Posterior cingulate gyrus (tissue), 11 donors: ENCODE measurements at regions not wholly inside any gene's neighbourhood (a gene's known extent, or its start where the extent isn't known, plus 50 kb on each side); places are given as distances from the start of the nearest gene placed in this dataset.

Experiments
- DNase-seq, 10 donors: peaks; one replicate each; pipeline versions ENCODE4 v3.0.0 to v3.0.0-alpha.2; 2020 to 2021; ENCODE audit warnings: mixed read lengths in 3 of 10
- intact Hi-C: fragments of 100-400 bp; cut with DNase I; formaldehyde crosslinking; loops from one replicate; pipeline ENCODE4 v1.15.1; 2023

DNA sequence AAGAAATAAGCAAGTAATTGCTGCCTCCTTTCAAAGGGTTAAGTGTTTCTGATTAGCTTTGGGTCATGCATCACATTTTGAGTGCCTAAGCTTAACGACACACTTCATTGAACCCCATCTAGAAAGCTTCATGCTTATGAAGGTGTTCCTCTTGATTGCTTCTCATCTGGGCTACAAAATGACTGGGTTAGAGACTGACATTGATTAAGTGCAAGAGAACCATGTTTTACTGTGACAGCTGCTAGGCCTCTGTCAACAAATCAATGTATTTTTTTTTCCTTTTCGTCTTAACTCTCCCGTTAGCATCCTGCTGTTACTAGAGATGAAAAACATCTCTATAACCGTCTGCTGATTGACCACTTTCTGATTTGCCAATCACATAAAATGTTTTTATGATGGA lies 725.0 kb downstream of the TLE1 start:
- intact Hi-C loops, result no loop called here
- no peak for DNase-seq

DNA sequence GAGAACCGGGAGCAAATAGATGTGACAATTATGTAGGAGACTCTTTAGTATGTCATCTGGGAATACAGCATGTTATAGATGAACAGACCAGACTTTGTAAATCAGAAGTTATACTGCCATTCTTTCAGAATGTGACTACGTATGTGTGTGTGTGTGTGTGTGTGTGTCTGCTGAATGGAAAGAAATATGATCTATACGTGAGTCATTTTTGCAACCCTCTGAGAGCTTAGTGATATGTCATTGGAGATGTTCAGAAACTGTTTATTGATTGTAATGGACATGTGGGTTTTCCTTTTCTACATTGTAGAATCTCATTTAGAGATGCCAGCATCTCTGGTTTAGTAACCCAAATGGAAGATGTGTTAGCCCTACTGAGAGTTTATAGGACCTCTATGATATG lies 731.5 kb downstream of the TLE1 start:
- intact Hi-C loops, result no loop called here
- no peak for DNase-seq

DNA sequence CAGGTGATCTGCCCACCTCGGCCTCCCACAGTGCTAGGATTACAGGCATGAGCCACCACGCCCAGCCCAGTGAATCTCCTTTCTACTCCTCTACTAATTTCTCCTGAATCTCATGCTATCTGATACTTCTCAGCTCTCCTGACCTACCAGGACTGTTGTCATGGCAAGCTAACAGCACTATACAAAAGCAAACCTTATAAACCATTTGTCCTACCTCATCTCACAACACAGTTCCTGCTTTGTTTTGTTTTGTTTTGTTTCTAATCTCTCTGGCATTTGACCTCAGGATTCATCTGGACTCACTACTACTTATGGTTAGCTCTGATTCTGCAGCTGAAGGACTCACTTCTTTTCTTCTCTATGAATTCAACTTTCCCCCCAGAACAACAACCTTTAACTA lies 734.8 kb downstream of the TLE1 start:
- intact Hi-C loops, result no loop called here
- DNase-seq, result no peak

DNA sequence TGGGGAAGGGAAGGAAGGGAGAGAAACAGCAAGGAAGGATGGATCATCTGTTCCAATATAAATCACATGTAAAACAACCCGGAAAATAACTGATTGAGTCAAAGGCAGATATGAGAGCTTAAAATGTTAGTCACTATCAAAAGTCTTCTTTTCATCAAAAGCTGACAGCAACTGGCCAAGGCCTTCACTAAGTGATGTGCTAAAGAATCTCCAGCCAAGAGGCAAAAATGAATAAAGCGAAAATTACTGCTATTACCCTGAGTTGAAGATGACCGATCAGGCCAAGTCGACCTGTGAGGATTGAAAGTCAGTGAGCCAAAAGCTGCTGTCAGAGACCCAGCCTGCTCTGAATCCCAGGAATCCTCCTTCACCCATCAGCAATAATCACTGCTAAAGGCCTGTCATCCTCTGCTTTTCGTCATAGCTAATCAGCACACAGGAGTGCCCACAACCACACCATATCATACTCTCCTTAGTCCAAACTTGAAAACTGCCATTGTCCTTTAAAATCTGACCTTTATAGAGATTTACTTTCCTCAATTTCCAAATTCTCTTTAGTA lies 736.9 kb downstream of the TLE1 start:
- intact Hi-C loops, result no loop called here
- no peak for DNase-seq

DNA sequence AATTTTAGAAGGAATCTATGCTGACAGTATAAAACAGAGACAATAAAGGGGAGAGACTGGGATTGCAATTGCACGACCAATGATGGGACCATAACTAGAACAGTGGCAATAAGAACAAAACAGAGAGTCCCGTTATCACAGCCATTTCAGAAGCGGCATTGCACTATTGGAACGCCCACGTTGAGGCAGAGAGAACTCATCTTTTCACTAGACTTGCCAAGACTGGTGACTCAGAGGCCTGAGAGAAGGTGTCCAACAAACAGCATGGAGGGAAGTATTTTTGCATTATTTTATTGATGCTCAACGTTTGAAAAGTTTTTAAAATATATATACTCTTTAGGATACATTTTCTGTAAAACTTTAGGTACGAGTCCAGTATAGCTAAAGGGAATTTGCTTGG lies 737.7 kb downstream of the TLE1 start:
- DNase-seq, result peak in 4 of 10 donors; percentile 16 to 81 (median 19)
- intact Hi-C loops, result no loop called here

DNA sequence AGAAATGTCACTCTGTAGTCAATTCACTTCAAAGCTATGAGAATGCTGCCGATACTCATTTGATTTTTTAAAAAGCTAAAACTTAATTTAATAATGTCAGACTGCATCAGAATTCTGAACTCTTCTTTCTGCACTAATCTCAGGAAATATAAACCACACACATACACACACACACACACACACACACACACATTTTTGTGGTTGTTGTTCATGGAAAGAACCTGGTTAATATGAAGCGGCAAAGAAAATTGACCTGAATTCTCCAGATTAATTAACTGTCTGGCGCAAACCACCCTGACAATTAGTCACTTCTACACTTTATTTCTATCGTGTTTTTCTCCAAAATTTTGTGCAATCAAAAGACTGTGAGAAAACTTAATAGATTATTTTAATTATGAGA lies 740.5 kb downstream of the TLE1 start:
- intact Hi-C loops, result no loop called here
- DNase-seq, result no peak

DNA sequence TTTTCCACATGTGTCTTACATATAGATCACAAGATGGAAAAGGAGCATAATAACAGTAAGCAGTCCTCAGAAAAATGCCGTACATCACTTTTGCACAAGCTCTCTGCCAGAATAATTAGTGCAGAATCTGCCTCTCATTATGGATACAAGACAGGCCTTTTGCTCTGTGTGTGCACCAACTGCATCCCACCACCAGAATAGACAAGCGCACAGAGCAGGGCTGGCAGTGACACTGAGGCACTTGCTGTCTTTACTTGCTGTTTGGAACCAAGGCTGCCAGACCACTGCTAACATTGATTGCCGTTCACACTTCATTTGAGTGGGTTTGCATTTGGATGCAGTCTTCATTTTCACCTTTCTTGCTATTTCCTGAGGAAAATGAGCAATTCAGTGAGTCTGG lies 741.3 kb downstream of the TLE1 start:
- intact Hi-C loops, result no loop called here
- DNase-seq, result peak in 1 of 10 donors; percentile 57

DNA sequence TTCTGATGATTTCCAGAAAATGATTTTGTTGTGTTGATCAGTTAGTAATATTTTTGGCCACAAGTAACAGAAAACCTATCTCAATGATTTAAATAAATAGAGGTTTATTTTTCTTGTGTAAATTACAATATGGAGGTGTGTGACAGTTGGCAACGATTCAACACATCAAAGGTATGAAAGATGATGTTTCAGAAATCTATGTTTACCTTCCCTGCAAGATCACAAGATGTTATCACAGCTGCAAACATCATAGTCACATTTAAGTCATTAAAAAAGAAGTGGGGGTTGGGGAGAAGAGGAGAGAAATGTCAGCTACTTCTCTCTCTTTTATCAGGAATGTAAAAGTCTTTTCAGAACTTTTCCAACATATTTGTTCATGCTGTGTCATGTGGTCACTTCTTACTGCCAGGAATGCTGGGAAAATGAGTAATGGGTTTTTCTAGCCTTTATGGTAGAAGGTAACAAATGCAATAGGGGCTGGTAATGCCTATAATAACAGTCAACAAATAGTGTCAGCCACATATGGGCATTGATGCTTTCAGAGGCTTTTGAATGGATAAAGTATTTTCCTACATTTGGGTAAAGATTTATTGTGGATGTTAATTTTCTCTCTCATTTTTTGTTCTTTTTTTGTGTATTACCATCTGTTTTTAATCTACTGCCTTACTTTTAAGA lies 742.7 kb downstream of the TLE1 start:
- DNase-seq, result no peak
- intact Hi-C loops, result no loop called here

DNA sequence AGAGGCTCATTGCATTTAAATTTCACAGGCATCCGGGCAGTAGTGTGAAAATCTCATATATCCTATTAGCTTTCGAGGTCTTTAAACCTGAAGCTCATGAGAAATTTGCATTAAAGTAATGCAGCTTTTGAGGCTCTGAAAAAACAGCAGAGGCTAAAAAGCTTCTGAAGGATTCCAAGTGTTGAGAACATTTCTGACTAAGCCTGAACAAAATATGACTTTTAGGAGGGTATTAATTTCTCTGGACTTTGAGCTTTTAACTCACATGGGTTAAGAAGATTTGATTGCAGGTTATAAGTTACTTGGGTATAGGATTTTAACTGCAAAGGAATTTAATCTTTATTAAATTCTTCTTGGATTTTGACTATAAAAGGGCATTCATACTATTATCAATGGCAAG lies 743.9 kb downstream of the TLE1 start:
- intact Hi-C loops, result no loop called here
- no peak for DNase-seq

DNA sequence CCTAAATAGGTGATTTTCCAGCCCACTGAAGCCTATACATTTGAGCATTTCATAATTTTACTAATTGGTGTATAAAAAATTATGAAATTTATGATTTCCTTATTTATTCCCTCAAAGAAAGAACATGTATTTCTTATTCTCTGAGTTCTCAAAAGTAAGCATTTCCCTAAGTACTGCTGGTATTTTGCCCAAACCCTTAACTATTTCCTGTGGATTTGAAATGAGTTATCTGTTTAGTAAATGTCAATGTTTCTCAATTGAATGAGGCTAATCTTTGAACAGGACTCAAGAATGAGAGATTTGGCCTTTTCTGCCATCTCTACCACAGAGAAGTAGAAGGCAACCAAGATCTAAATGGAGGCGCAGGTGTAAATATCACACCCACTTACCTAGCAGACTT lies 751.7 kb downstream of the TLE1 start:
- DNase-seq, result no peak
- intact Hi-C loops, result no loop called here

DNA sequence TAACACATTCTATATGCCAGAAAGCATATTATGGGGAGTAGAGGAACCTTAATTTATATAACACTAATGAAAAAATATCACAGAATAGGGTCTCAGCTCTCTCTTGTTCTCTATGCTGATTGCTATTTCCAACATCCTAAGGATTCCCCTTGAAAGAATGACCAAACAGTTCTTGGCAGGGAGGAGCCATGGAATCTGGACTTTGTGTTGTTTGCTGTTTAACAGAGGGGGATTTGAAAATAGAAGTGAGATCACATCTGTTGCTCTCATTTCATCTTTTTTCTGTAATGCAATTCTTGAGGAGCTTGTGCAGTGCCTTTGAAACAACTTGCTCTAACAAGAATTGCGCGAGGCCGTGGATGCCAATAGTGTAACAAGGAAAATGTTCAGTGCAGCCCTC lies 755.3 kb downstream of the TLE1 start:
- intact Hi-C loops, result no loop called here
- DNase-seq, result no peak

DNA sequence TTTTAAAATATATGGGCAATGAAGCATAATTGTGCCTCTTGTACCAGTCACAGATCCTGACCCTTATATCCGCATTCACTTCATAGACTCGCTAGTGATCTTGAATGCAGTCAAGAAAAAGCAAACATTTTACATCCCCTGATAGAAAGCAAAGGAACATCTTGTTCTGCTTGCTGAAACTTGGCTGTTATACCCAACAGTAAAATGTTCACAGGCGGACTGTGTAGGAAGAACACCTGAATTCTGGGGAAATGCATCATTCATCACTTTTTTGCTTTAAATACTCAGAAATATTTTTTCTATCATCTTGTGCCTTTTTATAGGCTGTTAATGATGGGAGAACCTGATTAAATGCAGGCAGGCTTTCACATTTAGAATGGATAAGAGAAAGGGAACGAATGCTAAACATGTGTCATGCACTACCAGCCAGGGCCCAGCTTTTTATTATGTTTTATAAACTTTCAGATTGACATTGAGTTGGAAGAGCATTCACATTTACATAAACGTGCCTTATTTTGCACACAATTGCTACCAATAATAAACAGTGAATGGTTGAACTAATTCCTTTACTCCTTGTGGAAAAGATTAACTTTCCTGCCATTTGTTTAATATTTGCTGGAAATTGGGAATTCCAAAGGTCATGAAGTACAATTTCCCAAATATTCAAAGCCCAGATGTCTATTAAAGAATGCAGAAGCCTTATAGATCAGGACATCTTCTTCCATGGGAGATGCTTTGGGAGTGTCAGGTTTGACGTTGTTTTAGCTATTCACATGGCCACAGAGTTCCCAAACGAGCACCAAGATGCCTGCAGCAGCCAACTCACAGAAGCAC lies 756.2 kb downstream of the TLE1 start:
- intact Hi-C loops, result no loop called here
- no peak for DNase-seq

DNA sequence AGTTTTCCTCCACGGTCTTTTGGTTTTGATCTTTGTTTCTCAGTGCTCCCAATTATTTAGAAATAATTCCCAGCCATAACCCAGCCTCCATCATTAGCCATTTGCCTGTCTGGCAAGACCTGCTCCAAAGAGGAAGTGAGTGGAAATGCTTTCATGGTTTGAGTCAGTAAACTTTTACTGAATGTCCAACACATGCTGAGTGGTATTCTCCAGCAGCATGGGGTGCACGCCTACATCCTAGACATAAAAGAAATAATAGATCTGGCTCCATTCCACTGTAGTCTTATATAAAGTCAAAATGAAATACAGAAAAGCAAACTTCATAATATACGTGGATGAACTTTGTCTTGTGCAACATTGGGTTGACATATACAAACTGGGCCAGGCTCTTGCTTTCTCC lies 757.2 kb downstream of the TLE1 start:
- no peak for DNase-seq
- intact Hi-C loops, result no loop called here

DNA sequence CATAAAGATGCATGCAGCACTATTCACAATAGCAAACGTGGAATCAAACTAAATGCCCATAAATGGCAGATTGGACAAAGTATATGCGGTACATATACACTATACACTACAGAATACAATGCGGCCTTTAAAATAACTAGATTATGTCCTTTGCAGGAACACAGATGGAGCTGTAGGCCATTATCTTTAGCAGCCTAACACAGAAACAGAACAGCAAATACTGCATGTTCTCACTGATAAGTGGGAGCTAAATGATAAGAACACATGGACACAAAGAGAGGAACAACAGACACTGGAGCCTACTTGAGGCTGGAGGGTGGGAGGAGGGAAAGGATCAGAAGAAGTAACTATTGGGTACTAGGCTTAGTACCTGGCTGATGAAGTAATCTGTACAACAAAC lies 758.2 kb downstream of the TLE1 start:
- DNase-seq, result no peak
- intact Hi-C loops, result no loop called here

DNA sequence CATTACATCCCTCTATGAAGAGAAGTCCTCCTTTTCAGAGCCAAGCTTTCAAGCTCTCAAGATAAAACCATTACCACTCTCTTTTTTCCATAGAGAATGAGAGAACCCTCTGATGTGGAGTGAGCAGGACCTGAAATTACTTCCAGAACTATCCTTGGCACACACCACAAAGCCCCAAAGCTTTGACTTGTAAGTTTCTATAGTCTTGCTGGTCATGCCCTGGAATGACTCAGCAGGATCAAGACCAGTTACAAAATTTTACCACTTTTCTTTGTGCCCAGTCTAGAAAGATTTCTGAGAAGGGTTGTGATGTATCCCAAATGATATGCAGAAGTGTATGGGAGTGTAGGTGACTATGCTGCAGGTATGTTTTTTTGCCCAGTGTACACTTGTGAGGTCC lies 760.6 kb downstream of the TLE1 start:
- intact Hi-C loops, result no loop called here
- no peak for DNase-seq

DNA sequence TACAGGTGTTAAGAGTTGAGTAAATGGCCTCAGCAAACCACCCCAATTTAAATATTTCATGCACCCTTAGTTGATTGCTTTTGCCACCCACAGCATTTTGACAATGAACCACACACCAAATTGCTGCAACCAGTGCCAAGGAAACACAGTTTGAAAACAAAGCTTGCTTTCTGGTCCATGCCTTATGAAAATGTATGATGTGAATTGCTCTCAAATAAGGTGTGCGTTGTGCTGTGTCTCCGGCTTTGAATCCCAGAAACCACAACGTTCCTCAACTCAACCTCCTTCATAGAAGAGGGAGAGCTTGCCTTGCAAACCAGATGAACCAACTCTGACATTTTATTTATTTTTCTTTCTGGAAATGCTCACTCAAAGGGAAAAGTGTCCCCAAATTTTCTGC lies 762.7 kb downstream of the TLE1 start:
- intact Hi-C loops, result no loop called here
- no peak for DNase-seq

DNA sequence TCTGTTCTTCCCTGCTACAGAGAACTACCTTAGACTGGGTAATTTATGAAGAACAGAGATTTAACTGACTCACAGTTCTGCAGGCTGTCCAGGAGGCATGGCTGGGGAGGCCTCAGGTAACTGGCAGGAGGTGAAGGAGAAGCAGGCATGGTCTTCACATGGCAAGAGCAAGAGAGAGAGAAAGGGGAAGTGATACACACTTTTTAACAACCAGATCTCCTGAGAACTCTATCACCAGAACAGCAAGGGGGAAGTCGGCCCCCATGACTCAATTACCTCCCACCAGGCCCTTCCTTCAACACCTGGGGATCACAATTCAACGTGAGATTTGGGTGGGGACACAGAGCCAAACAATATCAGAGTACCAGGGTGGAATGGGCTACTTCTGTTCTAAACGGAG lies 766.8 kb downstream of the TLE1 start:
- DNase-seq, result no peak
- intact Hi-C loops, result no loop called here

DNA sequence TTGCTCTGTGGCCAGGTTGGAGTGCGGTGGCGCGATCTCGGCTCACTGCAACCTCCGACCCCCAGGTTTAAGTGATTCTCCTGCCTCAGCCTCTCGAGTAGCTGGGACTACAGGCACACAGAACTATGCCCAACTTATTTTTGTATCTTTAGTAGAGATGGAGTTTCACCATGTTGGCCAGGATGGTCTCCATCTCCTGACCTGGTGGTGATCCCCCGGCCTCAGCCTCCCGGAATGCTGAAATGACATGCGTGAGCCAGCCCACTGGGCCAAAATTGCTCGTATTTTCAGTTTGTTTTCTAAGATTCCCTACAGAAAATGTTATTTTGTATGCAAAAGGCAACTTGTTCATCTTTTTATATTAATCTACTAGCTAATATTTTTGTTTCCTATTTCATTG lies 782.6 kb downstream of the TLE1 start:
- intact Hi-C loops, result no loop called here
- peak in 1 of 10 donors; percentile 55 for DNase-seq

DNA sequence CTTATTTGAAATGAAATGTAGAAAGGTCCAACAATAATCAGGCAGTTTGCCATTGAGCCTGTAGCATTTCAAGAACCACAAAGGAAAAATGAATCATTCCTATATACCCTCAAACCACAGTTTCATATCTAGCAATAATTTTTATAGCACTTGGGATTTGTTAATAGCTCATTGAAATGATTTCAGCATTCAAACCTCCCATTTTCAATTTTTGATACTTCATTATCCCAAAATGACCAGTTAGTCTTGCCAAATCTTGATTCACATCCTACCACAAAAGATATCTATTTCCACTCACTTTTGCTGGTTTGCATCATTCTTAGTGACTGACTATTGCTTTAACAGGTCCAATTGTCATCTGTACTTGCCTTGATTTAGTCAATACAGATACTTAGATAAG lies 790.1 kb downstream of the TLE1 start:
- no peak for DNase-seq
- intact Hi-C loops, result no loop called here

DNA sequence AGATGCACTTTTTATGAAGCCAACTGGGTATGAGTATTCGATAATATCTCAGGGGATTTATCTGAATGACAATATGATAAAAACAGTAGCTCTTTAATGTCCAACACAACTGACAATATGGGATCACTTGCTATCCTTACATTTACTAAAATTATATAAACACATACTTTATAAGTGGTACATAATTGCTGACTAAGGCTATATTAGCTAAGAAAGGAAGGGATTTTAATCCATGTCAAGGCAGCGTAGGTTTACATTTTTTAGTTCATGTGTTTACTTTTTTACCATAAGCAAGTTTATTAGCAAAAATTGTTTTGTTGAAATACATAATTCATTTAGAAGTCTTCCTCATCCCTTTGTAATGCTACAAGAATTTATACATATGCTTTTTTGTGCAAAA lies 796.2 kb downstream of the TLE1 start:
- no peak for DNase-seq
- intact Hi-C loops, result no loop called here

DNA sequence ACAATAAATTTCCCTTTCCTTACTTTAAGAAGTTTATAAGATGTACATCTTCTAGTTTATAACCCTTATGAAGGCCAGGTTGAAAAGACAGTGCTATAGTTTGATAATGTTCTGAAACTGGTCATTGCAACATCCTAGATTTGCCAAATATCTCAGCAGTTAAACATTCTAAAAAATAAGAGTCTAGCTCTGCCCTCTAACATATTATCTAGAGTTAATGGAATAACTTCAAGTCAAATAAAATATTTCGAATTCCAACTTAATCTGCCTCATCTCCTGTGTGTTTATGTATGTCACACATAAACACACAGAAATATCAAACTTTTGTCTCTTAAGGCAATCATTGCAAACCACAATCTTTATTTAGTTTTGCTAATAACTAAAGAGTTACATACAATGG lies 796.6 kb downstream of the TLE1 start:
- intact Hi-C loops, result no loop called here
- no peak for DNase-seq

DNA sequence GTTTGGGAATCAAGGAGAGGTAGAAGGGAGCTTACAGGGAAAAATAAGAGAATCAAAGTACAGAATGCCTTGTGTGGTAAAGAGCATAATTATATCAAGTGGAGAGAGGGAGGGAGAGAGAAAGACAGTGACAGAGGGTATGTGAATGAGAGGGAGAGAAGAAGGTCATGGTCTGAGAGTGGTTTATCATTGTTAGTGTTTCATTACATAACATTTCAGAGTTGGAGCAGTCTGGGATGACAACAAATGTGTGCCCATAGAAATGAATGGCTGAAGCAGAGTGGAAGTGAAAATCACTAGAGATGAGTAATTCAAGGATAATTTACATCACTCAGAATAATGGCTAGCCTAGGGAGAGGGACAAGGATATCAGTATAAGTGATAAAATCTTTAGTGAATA lies 799.2 kb downstream of the TLE1 start:
- intact Hi-C loops, result no loop called here
- no peak for DNase-seq
